ENCODE measurements at regions not wholly inside any gene's neighbourhood (a gene's known extent, or its start where the extent isn't known, plus 50 kb on each side); places are given as distances from the start of the nearest gene placed in this dataset.

DNA sequence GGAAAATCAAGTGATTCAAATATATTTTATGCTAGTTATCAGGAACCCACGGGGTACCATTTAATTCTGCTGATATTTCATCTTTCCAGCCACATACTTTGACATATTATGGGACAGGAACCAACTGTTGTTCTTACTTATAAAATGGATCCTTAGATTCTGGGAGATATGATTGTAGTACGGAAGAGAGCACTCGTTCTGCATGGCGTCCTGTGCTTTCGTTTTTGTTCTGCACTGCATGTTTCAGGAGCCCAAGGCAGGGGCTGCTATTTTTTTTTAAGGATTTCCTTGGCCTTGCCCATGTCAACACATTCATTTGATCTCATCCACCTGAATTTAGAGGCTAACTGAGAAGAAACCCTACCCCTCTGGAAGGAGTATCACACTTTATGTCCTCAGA, 245.5 kb upstream of the TLL1 start:
- no peaks in the 10 kb centered on the region for H3K36me3 ChIP-seq
- TF ChIP-seq, protein P1, sequence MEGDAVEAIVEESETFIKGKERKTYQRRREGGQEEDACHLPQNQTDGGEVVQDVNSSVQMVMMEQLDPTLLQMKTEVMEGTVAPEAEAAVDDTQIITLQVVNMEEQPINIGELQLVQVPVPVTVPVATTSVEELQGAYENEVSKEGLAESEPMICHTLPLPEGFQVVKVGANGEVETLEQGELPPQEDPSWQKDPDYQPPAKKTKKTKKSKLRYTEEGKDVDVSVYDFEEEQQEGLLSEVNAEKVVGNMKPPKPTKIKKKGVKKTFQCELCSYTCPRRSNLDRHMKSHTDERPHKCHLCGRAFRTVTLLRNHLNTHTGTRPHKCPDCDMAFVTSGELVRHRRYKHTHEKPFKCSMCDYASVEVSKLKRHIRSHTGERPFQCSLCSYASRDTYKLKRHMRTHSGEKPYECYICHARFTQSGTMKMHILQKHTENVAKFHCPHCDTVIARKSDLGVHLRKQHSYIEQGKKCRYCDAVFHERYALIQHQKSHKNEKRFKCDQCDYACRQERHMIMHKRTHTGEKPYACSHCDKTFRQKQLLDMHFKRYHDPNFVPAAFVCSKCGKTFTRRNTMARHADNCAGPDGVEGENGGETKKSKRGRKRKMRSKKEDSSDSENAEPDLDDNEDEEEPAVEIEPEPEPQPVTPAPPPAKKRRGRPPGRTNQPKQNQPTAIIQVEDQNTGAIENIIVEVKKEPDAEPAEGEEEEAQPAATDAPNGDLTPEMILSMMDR (IDR thresholded peaks at IDR 0.05; ENCODE audit: low read depth, low read length): no peak
- H3K4me3 ChIP-seq: no peak overlapping the region
- H3K27me3 ChIP-seq: no peaks in the 10 kb centered on the region
- no peaks in the 10 kb centered on the region for H3K9me3 ChIP-seq (ENCODE audit: low read depth)
- H3K27ac ChIP-seq: no peak overlapping the region
- peak in 1 of 2 donors; percentile 13 for DNase-seq (ENCODE audit: low read depth in 1 of 2, low spot score in 1 of 2)
- H3K4me1 ChIP-seq (ENCODE audit: low read depth): no peaks in the 10 kb centered on the region

DNA sequence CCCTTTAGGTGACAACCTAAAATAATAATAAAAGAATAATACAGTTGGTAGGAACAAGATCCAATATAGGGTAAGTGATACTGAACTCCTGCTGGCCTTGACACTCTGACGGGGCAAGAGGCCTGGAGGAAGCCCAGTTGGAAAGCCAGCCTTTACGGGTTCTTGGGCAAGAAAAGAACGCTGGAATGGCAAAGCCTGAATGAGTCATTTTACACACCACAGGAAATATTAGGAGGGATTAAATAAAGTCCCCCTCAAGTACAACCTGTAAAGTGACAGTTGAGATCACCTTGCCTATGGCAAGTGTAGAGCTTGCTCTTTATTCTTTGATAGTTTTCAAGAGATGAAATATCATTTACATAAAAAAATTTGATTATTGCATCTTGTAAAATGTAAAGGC, 244.5 kb upstream of the TLL1 start:
- Histone ChIP-seq H3K4me1 (ENCODE audit: low read depth) (no peaks in the 10 kb centered on the region), H3K36me3 (no peaks in the 10 kb centered on the region), H3K27me3 (no peaks in the 10 kb centered on the region), H3K9me3 (ENCODE audit: low read depth) (no peaks in the 10 kb centered on the region), H3K27ac (no peak overlapping the region), H3K4me3 (no peak overlapping the region)
- TF ChIP-seq, protein P1 (IDR thresholded peaks at IDR 0.05; ENCODE audit: low read depth, low read length): no peak
- no peak for DNase-seq (ENCODE audit: low read depth in 1 of 2, low spot score in 1 of 2)

DNA sequence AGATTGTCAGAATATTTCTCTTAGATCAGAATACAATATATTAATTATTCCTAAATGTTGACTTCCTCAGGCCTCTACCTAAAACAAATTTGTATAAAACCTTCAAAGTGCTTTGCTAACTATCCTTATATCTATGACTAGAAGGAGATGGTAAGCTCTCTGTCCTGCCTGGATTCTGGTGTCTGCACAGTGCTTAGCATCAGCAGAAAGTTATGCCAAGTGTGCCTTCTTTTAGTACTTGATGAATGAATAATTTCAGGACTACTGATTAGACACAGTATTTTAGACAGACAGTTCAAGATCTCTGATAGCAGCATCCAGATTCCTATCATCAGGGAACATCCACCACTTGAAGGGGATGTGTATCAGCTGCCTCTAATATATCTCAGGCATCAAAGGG, 242.4 kb upstream of the TLL1 start:
- H3K27me3 ChIP-seq: no peaks in the 10 kb centered on the region
- no peaks in the 10 kb centered on the region for H3K4me1 ChIP-seq (ENCODE audit: low read depth)
- H3K9me3 ChIP-seq (ENCODE audit: low read depth): no peaks in the 10 kb centered on the region
- no peak overlapping the region for H3K27ac ChIP-seq
- no peak for DNase-seq (ENCODE audit: low read depth in 1 of 2, low spot score in 1 of 2)
- TF ChIP-seq, protein P1 (IDR thresholded peaks at IDR 0.05; ENCODE audit: low read depth, low read length): no peak
- H3K36me3 ChIP-seq: no peaks in the 10 kb centered on the region
- H3K4me3 ChIP-seq: no peak overlapping the region

DNA sequence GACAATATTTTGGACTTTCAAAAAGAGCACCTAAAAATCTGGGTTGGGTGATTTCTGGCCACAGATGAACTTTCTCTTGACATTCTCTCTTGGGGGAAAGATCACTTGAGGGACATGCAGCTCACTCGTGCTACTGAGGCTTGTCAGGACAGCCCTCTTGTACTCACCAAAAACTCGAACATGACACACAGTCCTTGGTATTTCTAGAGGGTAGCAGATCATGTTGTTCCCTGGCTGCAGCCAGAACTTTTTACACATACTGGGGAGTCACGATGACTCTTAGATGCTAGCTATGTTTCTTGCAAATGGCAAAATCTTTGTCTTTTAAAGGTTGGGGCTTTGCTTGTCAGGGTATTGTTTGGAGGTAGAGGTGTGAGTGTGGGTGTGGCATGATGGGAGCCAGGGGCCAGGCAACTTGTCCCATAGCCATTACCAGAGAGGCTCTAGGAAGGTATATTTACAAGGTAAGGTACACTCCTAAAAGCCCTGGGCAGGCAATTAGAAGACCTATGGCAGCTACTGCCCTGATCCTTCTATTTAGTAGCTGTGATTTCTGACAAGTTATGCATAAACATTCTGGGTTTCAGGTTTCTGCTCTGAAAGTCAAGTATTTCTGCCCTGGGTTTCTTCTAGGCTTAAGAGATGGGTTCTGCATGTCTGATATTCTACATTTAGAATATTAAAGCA, 241.7 kb upstream of the TLL1 start:
- no peaks in the 10 kb centered on the region for H3K36me3 ChIP-seq
- no peak overlapping the region for H3K27ac ChIP-seq
- no peaks in the 10 kb centered on the region for H3K27me3 ChIP-seq
- H3K9me3 ChIP-seq (ENCODE audit: low read depth): no peaks in the 10 kb centered on the region
- TF ChIP-seq, protein P1 (IDR thresholded peaks at IDR 0.05; ENCODE audit: low read depth, low read length): no peak
- no peak overlapping the region for H3K4me3 ChIP-seq
- DNase-seq (ENCODE audit: low read depth in 1 of 2, low spot score in 1 of 2): no peak
- H3K4me1 ChIP-seq (ENCODE audit: low read depth): no peaks in the 10 kb centered on the region

DNA sequence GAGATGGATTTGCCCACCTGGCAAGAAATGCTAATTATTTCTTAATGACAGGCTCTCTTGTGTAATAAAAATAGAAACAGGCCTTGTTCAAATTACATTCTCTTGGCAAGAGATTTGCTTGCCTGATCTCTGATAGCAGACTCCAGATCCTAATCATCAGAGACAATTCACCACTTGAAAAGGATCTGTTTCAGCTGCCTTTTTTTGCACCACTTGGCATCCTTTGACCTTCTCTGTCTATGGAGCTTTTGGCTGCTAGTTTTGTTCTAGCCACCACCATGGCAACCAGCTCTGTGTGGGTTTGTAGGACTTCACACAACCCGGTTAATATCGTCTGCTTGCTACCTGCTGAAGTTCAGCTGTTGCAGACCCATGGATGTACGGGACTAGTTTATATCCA, 241.1 kb upstream of the TLL1 start:
- Histone ChIP-seq H3K36me3 (no peaks in the 10 kb centered on the region), H3K4me3 (no peak overlapping the region), H3K9me3 (ENCODE audit: low read depth) (no peaks in the 10 kb centered on the region), H3K4me1 (ENCODE audit: low read depth) (no peaks in the 10 kb centered on the region), H3K27me3 (no peaks in the 10 kb centered on the region), H3K27ac (no peak overlapping the region)
- TF ChIP-seq, protein P1 (IDR thresholded peaks at IDR 0.05; ENCODE audit: low read depth, low read length): no peak
- no peak for DNase-seq (ENCODE audit: low read depth in 1 of 2, low spot score in 1 of 2)
